Ishikawa (cell line): ENCODE measurements at regions not wholly inside any gene's neighbourhood (a gene's known extent, or its start where the extent isn't known, plus 50 kb on each side); places are given as distances from the start of the nearest gene placed in this dataset.

Experiments used
- CEBPB ChIP-seq: IDR thresholded peaks from 2 replicates; pipeline ENCODE4 v1.6.1; 2012
- CREB1 ChIP-seq: IDR thresholded peaks from 2 replicates; pipeline ENCODE4 v1.6.1; 2012; ENCODE audit warnings: low read depth
- EGR1 ChIP-seq: IDR thresholded peaks from 2 replicates; pipeline ENCODE4 v1.6.1; 2012
- EP300 ChIP-seq: IDR thresholded peaks from 2 replicates; pipeline ENCODE4 v1.6.1; 2012; ENCODE audit warnings: borderline replicate concordance
- FOXM1 ChIP-seq: IDR thresholded peaks from 2 replicates; pipeline ENCODE4 v1.6.1; 2012; ENCODE audit warnings: low read depth, borderline replicate concordance
- MAX ChIP-seq: IDR thresholded peaks from 2 replicates; pipeline ENCODE4 v1.6.1; 2012
- NFIC ChIP-seq: IDR thresholded peaks from 2 replicates; pipeline ENCODE4 v1.6.1; 2012
- RAD21 ChIP-seq: IDR thresholded peaks from 2 replicates; pipeline ENCODE4 v1.6.1; 2012; ENCODE audit warnings: low read depth
- REST ChIP-seq: IDR thresholded peaks from 2 replicates; pipeline ENCODE4 v1.6.1; 2012; ENCODE audit warnings: low read depth, mild to moderate bottlenecking
- TAF1 ChIP-seq: IDR thresholded peaks from 2 replicates; pipeline ENCODE4 v1.6.1; 2012; ENCODE audit warnings: low read depth, mild to moderate bottlenecking
- TCF12 ChIP-seq: IDR thresholded peaks from 2 replicates; pipeline ENCODE4 v1.6.1; 2012; ENCODE audit warnings: low read depth
- TEAD4 ChIP-seq: IDR thresholded peaks from 2 replicates; pipeline ENCODE4 v1.6.1; 2012
- USF1 ChIP-seq: IDR thresholded peaks from 2 replicates; pipeline ENCODE4 v1.6.1; 2012
- YY1 ChIP-seq: IDR thresholded peaks from 2 replicates; pipeline ENCODE4 v1.6.1; 2012; ENCODE audit warnings: low read depth
- ZBTB7A ChIP-seq: IDR thresholded peaks from 2 replicates; pipeline ENCODE4 v1.6.1; 2012; ENCODE audit warnings: low read depth

- no peak for TF ChIP-seq USF1
- no peak for TF ChIP-seq EGR1
- TF ChIP-seq YY1, result no peak
- TF ChIP-seq CEBPB, result no peak
- no peak for TF ChIP-seq TAF1
- TF ChIP-seq TCF12, result no peak
- TF ChIP-seq EP300, result no peak
- TF ChIP-seq TEAD4, result no peak
- no peak for TF ChIP-seq CREB1
- TF ChIP-seq NFIC, result no peak
- no peak for TF ChIP-seq ZBTB7A
- TF ChIP-seq FOXM1, result no peak
- no peak for TF ChIP-seq RAD21
- no peak for TF ChIP-seq REST
- no peak for TF ChIP-seq MAX
These were observed 1483.7 kb upstream of the ACO1 start for GRCh38 chr9:30900706-30901105.

GRCh38 chr9:30913331-30913730, 1471.1 kb upstream of the ACO1 start:
- TF ChIP-seq TEAD4 (no peak), REST (no peak), CEBPB (no peak), YY1 (no peak), TCF12 (no peak)

- TF ChIP-seq NFIC (no peak), FOXM1 (no peak), TEAD4 (no peak), CEBPB (no peak), TCF12 (no peak), USF1 (no peak)
These were observed 1469.0 kb upstream of the ACO1 start for GRCh38 chr9:30915451-30915850.

- TF ChIP-seq RAD21 (no peak), MAX (no peak), CREB1 (no peak), EGR1 (no peak), TAF1 (no peak), CEBPB (no peak), TEAD4 (no peak), REST (no peak), YY1 (no peak), NFIC (no peak)
These were observed 1459.3 kb upstream of the ACO1 start for GRCh38 chr9:30925126-30925525.

- no peak for TF ChIP-seq REST
- TF ChIP-seq YY1, result no peak
- TF ChIP-seq NFIC, result no peak
- no peak for TF ChIP-seq MAX
- no peak for TF ChIP-seq CREB1
- TF ChIP-seq FOXM1, result no peak
- TF ChIP-seq EP300, result no peak
- no peak for TF ChIP-seq TCF12
- TF ChIP-seq TAF1, result no peak
These were observed 1458.8 kb upstream of the ACO1 start for GRCh38 chr9:30925635-30926034.
